Erythroblast (primary cell): ENCODE measurements at regions not wholly inside any gene's neighbourhood (a gene's known extent, or its start where the extent isn't known, plus 50 kb on each side); places are given as distances from the start of the nearest gene placed in this dataset.

Experiments
- GATA1 ChIP-seq: IDR thresholded peaks from 2 replicates; pipeline ENCODE4 v1.6.1; 2011; ENCODE audit warnings: low read depth, mild to moderate bottlenecking, control low read depth, low read length, moderate library complexity
- POLR2A ChIP-seq: IDR thresholded peaks from 2 replicates; pipeline ENCODE4 v1.6.1; 2011; ENCODE audit warnings: mild to moderate bottlenecking, low read length

GRCh38 chr4:96936886-96937285 is 1097.0 kb downstream of the PDHA2 start:
- TF ChIP-seq POLR2A (no peak), GATA1 (no peak)
